DMS79 treated with DMSO at 0.1 percent for 48 hours (cell line): ENCODE measurements at regions not wholly inside any gene's neighbourhood (a gene's known extent, or its start where the extent isn't known, plus 50 kb on each side); places are given as distances from the start of the nearest gene placed in this dataset.
"Not testable (repeated sequence)": the region's sequence is repeated elsewhere in the genome, so short reads cannot be mapped to it uniquely, and the experiment has no call there.

Source experiments
- DNase-seq: peaks from one replicate; lab custom pipeline; 2025; lab: John Stamatoyannopoulos, UW

DNA sequence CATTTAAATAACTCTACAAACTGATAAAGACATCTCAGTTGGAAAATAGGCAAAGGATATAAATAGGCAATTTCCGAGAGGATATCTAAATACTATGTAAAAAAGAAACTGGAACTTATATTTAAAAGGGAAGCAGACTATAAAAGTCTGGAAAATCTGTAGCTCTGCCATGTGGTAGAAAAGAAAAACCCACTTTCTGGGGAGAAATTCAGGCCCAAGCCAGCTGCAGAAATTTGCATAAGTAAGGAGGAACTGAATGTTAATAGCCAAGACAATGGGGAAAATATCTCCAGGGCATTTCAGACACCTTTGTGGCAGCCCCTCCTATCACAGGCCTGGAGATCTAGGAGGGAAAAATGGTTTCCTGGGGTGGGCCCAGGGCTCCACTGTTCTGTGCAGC, 97.8 kb upstream of the ZBED5 start:
- no peak for DNase-seq

DNA sequence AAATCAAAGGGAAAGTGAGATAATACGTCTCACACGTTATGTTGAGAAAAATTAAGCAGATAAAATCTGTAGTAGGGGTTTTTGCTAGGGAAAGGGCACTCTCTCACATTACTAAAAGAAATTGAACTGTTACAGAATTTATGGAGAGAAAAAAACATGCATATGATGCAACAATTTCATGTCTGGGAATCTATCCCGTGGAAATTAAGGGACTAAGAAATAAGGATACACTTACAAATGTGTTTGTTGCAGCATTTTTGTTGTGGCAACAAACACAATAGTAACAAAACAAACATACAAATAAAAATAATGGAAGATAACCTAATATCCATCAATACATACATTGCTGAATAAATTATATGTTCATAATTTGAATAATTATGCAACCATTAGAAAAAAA, 96.3 kb upstream of the ZBED5 start:
- DNase-seq, result no peak

DNA sequence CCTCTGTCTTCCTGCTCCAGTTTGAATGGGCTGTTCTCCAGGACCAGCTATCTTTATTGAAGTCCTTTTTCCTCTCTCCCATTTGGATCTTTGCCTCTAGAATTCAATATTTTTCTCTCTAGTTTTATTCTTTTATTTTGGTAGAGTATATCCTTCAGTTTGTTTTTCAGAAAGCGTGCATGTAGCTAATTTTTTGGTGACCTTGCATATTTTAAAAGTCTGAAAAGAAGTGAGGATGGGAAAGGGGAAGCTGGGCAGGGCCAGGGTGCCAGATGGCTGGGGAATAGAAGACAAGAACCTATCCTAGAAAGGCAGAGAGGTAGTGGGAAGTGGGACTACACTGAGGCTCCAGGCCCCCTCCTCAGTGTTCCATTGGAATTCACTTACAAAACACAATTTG, 95.0 kb upstream of the ZBED5 start:
- no peak for DNase-seq

- not testable (repeated sequence) for DNase-seq
Measured at GRCh38 chr11:10947935-10948334, 90.1 kb upstream of the ZBED5 start.

DNA sequence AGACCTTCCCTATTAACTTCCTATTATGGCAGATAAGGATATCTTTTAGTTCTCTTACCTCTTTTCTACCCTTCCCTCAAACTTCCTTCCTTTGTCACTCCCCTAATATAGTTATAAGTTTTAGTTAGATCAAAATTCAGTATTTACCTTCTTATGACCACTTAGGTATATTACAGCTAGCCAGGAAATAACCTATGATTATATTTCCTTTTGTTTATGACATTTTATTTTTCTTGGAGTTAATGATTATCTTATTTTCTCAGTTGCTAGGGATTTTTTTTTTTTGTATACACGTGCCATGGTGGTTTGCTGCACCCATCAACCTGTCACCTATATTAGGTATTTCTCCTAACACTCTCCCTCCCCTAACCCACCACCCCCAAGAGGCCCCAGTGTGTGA, 88.2 kb upstream of the ZBED5 start:
- no peak for DNase-seq

DNA sequence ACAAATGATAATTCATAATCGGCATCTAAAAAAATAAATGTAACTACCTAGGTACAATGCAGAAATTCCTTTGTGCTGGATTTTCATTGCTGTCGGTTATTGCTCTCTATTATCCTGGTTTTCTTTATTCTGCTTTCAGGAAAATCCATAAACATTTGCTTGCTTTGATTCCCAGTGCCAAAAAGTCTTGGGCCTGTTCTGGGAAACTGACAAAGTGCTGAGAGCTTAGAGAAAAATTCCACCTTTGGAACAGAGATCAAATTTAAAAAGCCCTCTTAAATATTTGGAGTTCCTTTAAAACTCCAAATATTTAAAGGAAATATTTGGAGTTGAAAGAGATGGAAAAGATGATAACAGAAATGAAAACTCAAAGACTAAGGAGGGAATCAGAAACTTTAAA, 87.3 kb upstream of the ZBED5 start:
- DNase-seq, result no peak

- no peak for DNase-seq
Measured at GRCh38 chr11:10943968-10944367, 86.1 kb upstream of the ZBED5 start.

GRCh38 chr11:10942620-10943019, 84.8 kb upstream of the ZBED5 start:
- no peak for DNase-seq

DNA sequence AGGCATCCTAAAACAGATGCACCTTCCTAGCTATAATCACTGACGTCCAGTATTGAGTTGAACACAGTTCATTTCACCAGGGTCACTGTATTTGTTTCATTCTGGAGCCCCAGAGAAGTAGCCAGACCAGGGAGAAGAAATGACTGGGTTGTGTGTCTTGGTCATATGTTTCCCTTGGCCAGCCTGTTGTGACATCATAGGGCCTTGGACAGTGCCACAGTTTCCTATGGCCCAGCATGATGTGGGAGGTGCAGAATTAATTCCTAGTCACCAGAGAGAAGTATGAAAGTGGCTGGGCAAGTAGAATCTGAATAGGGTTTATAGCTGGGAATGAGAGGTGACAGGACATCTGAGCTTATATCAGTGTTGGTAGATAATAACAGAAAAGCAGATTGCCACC, 84.0 kb upstream of the ZBED5 start:
- no peak for DNase-seq

- no peak for DNase-seq
Measured at GRCh38 chr11:10941414-10941813, 83.6 kb upstream of the ZBED5 start.

GRCh38 chr11:10938650-10939387, 81.0 kb upstream of the ZBED5 start:
- no peak for DNase-seq

- DNase-seq, result no peak
Measured at GRCh38 chr11:10938231-10938630, 80.4 kb upstream of the ZBED5 start.

DNA sequence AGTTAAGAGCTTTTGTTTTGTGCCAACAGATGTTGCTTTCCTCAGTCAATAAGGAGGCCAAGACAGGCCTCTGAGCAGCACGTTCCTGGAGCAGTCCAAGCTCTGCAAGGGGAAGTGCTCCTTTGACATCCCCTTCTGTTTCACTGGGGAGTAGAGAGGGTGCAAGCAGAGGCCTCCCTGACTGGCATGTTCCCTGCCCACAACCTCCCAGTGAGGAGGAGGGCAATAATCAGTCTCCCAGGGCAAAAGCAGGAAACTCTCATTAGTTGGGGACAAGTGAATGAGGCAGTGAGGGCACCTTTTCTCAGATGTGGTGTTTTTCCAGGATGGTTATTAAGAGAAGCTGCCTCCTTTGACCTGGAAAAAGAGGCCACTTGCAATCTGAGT, 79.5 kb upstream of the ZBED5 start:
- DNase-seq, result no peak

GRCh38 chr11:10936626-10937384, 79.0 kb upstream of the ZBED5 start:
- DNase-seq, result no peak

DNA sequence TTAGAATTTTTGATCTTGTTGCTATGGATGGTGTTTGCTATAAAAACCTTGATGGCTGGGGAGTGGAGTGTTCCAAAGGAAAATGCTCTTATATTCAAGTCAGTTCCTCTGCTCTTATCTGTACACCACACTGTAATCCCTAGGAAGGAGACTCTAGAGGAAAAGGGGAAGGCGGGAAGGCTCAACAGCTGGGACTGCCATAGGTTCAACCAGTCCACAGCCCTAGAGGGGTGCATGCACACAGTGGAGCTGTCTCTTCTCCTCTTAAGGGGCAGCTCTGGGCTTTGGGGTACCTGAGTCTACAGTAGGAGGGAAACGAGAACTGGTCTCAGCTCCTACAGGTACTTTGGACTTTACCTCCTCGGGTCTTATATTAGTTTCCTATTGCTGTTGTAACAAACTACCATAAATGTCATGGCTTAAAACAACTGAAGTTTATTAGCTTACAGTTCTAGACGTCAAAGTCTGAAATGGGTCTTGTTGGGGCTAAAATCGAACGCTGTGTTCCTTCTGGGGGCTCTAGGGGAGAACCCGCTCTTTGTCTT, 77.2 kb upstream of the ZBED5 start:
- DNase-seq, result no peak

DNA sequence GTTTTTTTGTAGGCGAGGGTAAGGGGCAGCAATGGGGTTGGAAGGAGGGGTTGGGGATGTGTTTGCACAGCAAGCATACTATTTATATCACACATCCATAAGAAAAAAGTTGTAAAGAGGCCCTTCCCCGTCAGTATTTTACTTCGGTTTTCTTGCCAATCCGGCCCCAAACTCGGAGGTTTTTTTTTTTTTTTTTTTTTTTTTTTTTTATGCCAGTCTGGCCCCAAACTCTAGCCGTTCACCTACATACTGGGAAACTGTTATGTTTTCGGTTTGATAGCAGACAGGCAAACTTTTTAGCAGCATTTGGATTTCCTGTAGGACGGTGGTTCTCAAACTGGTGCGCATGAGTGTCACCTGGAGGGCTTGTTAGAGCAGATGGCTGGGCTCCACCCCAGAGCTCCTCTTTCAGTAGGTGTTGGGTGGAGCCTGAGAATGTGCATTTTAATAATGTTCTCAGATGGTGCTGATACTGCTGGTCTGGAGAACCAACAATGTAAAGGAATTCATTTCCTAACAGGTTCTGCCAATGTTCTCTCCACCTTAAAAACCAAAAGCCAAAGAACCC, 76.5 kb upstream of the ZBED5 start:
- peak; percentile 23 for DNase-seq

GRCh38 chr11:10933455-10934292, 75.8 kb upstream of the ZBED5 start:
- DNase-seq, result peak; percentile 92

DNA sequence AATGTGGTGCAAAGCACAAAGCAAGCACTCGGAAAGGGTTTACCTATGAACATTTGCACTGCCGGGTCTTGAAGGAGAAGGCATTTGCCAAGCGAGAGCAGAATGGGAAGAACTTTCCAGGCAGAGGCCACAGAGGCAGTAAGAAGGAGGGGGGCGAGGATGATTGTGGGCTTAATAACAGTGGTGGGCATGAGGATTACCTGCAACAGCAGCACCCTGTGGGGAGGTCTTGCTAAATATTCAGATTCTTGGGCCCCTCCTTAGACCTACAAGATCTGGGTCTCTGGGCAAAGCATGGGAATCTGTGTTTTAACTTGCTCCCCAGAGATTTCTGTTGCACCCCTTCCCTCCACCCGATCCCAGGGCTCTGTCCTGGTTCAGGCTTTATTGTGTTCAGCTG, 75.1 kb upstream of the ZBED5 start:
- no peak for DNase-seq

GRCh38 chr11:10931761-10932670, 74.2 kb upstream of the ZBED5 start:
- DNase-seq, result peak; percentile 81

DNA sequence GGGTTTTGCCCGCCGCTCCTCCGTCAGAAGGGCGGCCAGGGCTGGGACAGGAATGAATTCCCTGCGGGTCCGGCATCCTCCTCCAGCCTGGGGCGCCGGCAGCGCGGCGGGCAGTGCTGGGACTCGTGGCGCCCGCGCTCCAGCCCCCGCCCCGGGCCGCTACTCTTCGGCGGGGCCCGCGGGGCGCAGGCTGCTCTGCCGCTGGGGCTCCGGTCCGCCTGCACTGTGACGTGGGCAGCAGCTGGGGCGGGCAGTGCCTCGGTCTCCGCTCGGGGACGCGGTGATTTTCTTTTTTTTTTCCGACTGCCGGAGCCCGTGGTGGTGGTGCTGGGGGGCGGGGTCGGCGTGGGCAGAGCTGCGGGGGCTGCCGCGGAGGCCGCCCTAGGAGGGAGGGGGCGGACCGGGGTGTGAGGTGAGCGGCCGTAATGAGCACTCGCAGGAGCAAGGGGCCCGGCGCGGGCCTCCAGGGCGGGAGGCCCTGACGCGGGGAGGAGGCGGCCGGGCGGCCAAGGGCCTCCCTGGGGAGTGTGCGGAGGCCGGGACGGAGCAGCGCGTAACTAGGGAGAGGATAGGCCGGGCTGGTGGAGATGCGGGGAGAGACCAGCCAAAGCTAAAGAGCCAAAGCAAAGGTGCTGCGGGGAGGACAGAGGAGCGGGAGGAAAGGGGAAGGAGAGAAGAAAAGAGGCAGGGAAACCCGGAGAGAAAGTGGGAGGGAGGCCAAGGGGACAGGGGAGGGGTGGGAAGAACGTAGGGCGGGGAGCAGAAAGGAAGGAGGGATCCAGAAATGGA, 73.3 kb upstream of the ZBED5 start:
- peak; percentile 74 for DNase-seq
